Head of caudate nucleus (tissue), 42 donors: ENCODE measurements at regions not wholly inside any gene's neighbourhood (a gene's known extent, or its start where the extent isn't known, plus 50 kb on each side); places are given as distances from the start of the nearest gene placed in this dataset.

Experiments used
- DNase-seq, 42 donors: peaks; one replicate each; pipeline versions ENCODE4 v3.0.0 to v3.0.0-alpha.2; 2020 to 2021; ENCODE audit warnings: mixed read lengths in 7 of 42
- intact Hi-C: fragments of 100-400 bp; cut with DNase I; formaldehyde crosslinking; loops from one replicate; pipeline ENCODE4 v1.15.0; 2022

GRCh38 chr6:147787417-147787816, 278.9 kb downstream of the SAMD5 start:
- DNase-seq = no peak
- intact Hi-C loops = no loop called here

GRCh38 chr6:147789430-147789947, 281.0 kb downstream of the SAMD5 start:
- DNase-seq = no peak
- intact Hi-C loops = no loop called here

- intact Hi-C loops = no loop called here
- no peak for DNase-seq
These were observed 285.6 kb downstream of the SAMD5 start for GRCh38 chr6:147793871-147794643.

GRCh38 chr6:147802459-147802858, 294.0 kb downstream of the SAMD5 start:
- intact Hi-C loops = no loop called here
- no peak for DNase-seq

- no peak for DNase-seq
- intact Hi-C loops = no loop called here
These were observed 296.7 kb downstream of the SAMD5 start for GRCh38 chr6:147805155-147805554.

GRCh38 chr6:147806697-147807096, 298.2 kb downstream of the SAMD5 start:
- DNase-seq = no peak
- intact Hi-C loops = no loop called here

GRCh38 chr6:147808640-147809039, 300.1 kb downstream of the SAMD5 start:
- intact Hi-C loops = no loop called here
- DNase-seq = no peak

GRCh38 chr6:147811913-147812629, 303.6 kb downstream of the SAMD5 start:
- intact Hi-C loops = no loop called here
- no peak for DNase-seq

GRCh38 chr6:147817042-147817689, 308.7 kb downstream of the SAMD5 start:
- intact Hi-C loops = no loop called here
- no peak for DNase-seq

- no peak for DNase-seq
- intact Hi-C loops = no loop called here
These were observed 312.0 kb downstream of the SAMD5 start for GRCh38 chr6:147820520-147820919.

- peak in 26 of 42 donors; percentile 2 to 45 (median 20) for DNase-seq
- intact Hi-C loops = no loop called here
These were observed 312.9 kb downstream of the SAMD5 start for GRCh38 chr6:147821295-147821897.

GRCh38 chr6:147823936-147824335, 315.4 kb downstream of the SAMD5 start:
- intact Hi-C loops = no loop called here
- no peak for DNase-seq

GRCh38 chr6:147825848-147826247, 317.4 kb downstream of the SAMD5 start:
- intact Hi-C loops = no loop called here
- peak in 5 of 42 donors; percentile 8 to 42 (median 18) for DNase-seq

GRCh38 chr6:147826698-147827097, 318.2 kb downstream of the SAMD5 start:
- intact Hi-C loops = no loop called here
- DNase-seq = no peak

- intact Hi-C loops = no loop called here
- DNase-seq = no peak
These were observed 320.9 kb downstream of the SAMD5 start for GRCh38 chr6:147829418-147829817.

GRCh38 chr6:147829835-147830234, 321.3 kb downstream of the SAMD5 start:
- intact Hi-C loops = no loop called here
- no peak for DNase-seq

GRCh38 chr6:147831356-147831755, 322.9 kb downstream of the SAMD5 start:
- intact Hi-C loops = no loop called here

GRCh38 chr6:147833607-147834006, 325.1 kb downstream of the SAMD5 start:
- DNase-seq = no peak
- intact Hi-C loops = no loop called here

More at GRCh38 chr6:147831356-147831755, 322.9 kb downstream of the SAMD5 start:
- DNase-seq = no peak

GRCh38 chr6:147834084-147834776, 325.7 kb downstream of the SAMD5 start:
- DNase-seq = no peak
- intact Hi-C loops = no loop called here
